ENCODE measurements at regions not wholly inside any gene's neighbourhood (a gene's known extent, or its start where the extent isn't known, plus 50 kb on each side); places are given as distances from the start of the nearest gene placed in this dataset.
"Not testable (repeated sequence)": the region's sequence is repeated elsewhere in the genome, so short reads cannot be mapped to it uniquely, and the experiment has no call there.

- H3K4me3 ChIP-seq (ENCODE audit: low read depth, low read length); POLR2A ChIA-PET; DNase-seq (ENCODE audit: low read depth, low spot score); CTCF ChIA-PET: not testable (repeated sequence)
These were observed 2261.2 kb upstream of the TPTE start for GRCh38 chr21:8260065-8260627.
